AG04450 (cell line): ENCODE measurements at regions not wholly inside any gene's neighbourhood (a gene's known extent, or its start where the extent isn't known, plus 50 kb on each side); places are given as distances from the start of the nearest gene placed in this dataset.

Source experiments
- CTCF ChIA-PET: fragments of 300-600, 350-600 bp; formaldehyde crosslinking; extraction: SDS; loops from one replicate; lab custom pipeline; 2022; ENCODE audit warnings: antibody characterized with exemption, inconsistent platforms; lab: Charles Lee
- POLR2A ChIA-PET: fragments of 350-600 bp; formaldehyde crosslinking; extraction: SDS; loops from one replicate; lab custom pipeline; 2021; ENCODE audit warnings: antibody characterized with exemption, inconsistent platforms; lab: Yijun Ruan, JAX
- DNase-seq: peaks from one replicate; pipeline ENCODE4 v3.0.0-alpha.2; 2011; ENCODE audit warnings: low read depth, low spot score
- H3K27ac ChIP-seq: one replicate; pipeline ENCODE4 v1.5.1; 2012; ENCODE audit warnings: low read depth, low read length, control low read depth
- H3K27me3 ChIP-seq: one replicate; pipeline ENCODE4 v1.6.0; 2012; ENCODE audit warnings: low read length; ENCODE audit not compliant: control insufficient read depth, insufficient read depth
- H3K4me3 ChIP-seq: 2 replicates; pipeline ENCODE4 v1.5.1; 2011; ENCODE audit warnings: mild to moderate bottlenecking, low read depth, low read length, control low read depth
- H3K9me3 ChIP-seq: 2 replicates; pipeline ENCODE4 v1.5.1; 2012; ENCODE audit warnings: low read length; ENCODE audit not compliant: control insufficient read depth, insufficient read depth
- TF ChIP-seq, protein P1 (sequence below): IDR thresholded peaks from 2 replicates; pipeline ENCODE4 v1.5.1; 2011; ENCODE audit warnings: low read depth, low read length, control low read depth, inconsistent platforms

DNA sequence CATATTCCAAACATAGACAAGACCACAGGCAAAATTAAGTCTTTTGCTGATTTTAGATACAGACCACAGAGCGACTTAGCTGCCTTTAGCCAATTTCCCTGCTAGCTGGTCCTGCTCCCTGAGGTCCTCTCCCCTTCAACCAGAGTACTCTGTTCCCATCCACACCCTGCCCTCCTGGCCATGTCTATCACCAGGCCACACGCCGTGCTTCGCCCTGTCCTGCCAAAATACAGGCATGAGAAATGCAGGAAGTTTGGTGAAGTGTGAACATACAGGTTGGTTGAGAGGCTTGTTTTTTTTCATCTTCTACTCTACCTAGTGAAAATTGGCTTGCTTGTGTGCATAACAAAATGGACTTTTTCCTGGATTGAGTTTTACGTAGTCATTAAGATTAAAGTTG, 226.2 kb upstream of the TENM3 start:
- Histone ChIP-seq H3K27ac (no peak overlapping the region), H3K4me3 (no peak overlapping the region), H3K27me3 (no peaks in the 10 kb centered on the region), H3K9me3 (no peaks in the 10 kb centered on the region)
- TF ChIP-seq, protein P1, sequence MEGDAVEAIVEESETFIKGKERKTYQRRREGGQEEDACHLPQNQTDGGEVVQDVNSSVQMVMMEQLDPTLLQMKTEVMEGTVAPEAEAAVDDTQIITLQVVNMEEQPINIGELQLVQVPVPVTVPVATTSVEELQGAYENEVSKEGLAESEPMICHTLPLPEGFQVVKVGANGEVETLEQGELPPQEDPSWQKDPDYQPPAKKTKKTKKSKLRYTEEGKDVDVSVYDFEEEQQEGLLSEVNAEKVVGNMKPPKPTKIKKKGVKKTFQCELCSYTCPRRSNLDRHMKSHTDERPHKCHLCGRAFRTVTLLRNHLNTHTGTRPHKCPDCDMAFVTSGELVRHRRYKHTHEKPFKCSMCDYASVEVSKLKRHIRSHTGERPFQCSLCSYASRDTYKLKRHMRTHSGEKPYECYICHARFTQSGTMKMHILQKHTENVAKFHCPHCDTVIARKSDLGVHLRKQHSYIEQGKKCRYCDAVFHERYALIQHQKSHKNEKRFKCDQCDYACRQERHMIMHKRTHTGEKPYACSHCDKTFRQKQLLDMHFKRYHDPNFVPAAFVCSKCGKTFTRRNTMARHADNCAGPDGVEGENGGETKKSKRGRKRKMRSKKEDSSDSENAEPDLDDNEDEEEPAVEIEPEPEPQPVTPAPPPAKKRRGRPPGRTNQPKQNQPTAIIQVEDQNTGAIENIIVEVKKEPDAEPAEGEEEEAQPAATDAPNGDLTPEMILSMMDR: no peak
- no peak for DNase-seq
- ChIA-PET CTCF (no interaction called here), POLR2A (no interaction called here)

DNA sequence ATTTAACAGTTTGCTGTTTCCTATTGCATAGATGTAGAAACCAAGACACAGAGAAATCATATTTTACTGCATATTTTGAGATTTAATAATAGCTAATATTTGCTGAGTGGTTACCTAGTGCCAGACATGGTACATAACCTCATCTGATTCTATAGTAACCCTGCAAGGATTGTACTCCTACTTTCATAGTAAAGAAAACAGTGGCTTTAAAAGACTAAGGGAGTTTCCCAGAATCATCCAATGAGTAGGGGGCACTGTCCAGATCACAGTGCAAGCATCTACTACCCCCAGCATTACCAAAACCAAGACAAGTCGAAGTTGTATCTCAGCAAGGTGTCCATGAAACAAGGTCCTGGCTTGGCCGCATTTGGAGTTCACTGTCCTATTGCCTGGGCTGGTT, 224.5 kb upstream of the TENM3 start:
- POLR2A ChIA-PET: interaction anchor here (0.5 kb wide), 1 partner anchor 25 kb away, joined by 7 read pairs; no protein-coding TSS in a partner anchor
- no peaks in the 10 kb centered on the region for H3K9me3 ChIP-seq
- no peak overlapping the region for H3K27ac ChIP-seq
- TF ChIP-seq, protein P1: no peak
- H3K27me3 ChIP-seq: no peaks in the 10 kb centered on the region
- no peak overlapping the region for H3K4me3 ChIP-seq
- no peak for DNase-seq
- CTCF ChIA-PET: no interaction called here

DNA sequence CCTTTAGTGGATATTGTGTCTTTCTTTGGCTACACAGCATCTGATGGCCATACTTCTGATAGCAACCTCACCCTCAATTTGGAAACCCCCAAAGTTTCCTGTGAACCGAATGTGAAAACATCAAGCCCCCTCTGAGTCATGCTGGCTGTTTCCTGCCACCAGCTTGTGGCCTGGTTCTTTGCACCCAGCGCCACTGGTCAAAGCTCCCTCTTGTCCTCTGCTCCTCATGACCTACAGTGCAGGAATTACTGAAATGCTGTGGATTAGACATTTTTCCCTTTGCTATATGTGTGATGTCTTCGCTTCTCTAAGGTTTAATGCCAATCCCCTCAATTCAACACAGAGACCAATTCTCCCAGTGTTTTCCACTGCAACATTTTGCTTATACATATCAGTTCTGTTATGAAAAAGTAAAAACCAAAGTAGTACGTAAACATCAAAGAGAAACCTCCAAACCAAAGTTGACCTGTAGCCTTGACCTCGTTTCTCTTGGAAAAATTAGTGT, 224.0 kb upstream of the TENM3 start:
- Histone ChIP-seq H3K27me3 (no peaks in the 10 kb centered on the region), H3K9me3 (no peaks in the 10 kb centered on the region), H3K27ac (no peak overlapping the region), H3K4me3 (no peak overlapping the region)
- DNase-seq: no peak
- POLR2A ChIA-PET: interaction anchor here (0.5 kb wide), 1 partner anchor 25 kb away, joined by 7 read pairs; no protein-coding TSS in a partner anchor
- CTCF ChIA-PET: no interaction called here
- TF ChIP-seq, protein P1: no peak

DNA sequence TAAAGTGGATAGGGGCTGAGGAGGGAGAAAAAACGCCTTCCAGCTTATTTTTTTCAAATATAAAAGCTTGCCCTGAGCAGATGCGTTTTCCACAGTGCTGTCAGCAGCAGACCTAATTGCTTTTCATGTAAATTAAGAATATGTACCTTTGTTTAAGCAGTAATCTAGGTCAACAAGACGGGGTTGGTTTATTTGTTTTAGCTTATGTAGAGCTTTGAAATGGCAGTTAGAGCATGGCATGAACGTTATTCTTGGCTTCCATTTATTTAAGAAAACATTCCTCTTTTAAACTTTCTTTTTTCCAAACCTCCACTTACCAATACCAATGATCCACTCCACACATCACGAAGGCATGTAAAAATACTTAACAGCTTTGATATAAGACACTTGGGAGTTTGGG, 220.3 kb upstream of the TENM3 start:
- H3K27ac ChIP-seq: no peak overlapping the region
- ChIA-PET POLR2A (no interaction called here), CTCF (interaction anchor here (0.7 to 1.0 kb wide), 3 partner anchors 9 to 118 kb away, joined by 3 to 4 read pairs (median 3); no protein-coding TSS in a partner anchor)
- H3K9me3 ChIP-seq: no peaks in the 10 kb centered on the region
- DNase-seq: no peak
- H3K4me3 ChIP-seq: no peak overlapping the region
- TF ChIP-seq, protein P1: no peak
- H3K27me3 ChIP-seq: no peaks in the 10 kb centered on the region

DNA sequence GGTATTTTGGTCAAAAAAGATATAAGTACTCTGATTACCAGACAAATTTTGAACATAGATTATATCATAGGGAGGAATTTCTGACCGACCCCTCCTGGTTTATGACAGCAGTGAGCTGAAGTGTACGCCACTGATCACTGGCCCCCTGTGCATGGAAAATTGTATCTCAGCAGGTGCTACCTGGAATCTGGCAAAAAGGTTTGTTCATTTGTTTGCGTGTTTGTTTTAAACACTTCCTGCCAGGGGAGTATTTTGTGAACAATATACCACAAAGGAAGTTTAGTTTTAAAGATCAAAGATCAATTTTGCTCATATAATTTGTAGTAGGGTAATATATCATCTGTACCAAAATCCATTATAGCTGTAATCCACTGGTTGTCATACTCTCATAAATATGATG, 219.7 kb upstream of the TENM3 start:
- Histone ChIP-seq H3K4me3 (no peak overlapping the region), H3K27me3 (no peaks in the 10 kb centered on the region), H3K9me3 (no peaks in the 10 kb centered on the region), H3K27ac (no peak overlapping the region)
- ChIA-PET POLR2A (no interaction called here), CTCF (interaction anchor here (1.0 kb wide), 1 partner anchor 9 kb away, joined by 3 read pairs; no protein-coding TSS in a partner anchor)
- TF ChIP-seq, protein P1: no peak
- DNase-seq: no peak
